ENCODE measurements at regions not wholly inside any gene's neighbourhood (a gene's known extent, or its start where the extent isn't known, plus 50 kb on each side); places are given as distances from the start of the nearest gene placed in this dataset.
"Not testable (repeated sequence)": the region's sequence is repeated elsewhere in the genome, so short reads cannot be mapped to it uniquely, and the experiment has no call there.

GRCh38 chr6:15089569-15090144, 156.2 kb upstream of the JARID2 start:
- DNase-seq, result no peak

GRCh38 chr6:15090145-15090579, 155.7 kb upstream of the JARID2 start:
- DNase-seq, result peak; percentile 15

- DNase-seq, result no peak
These were observed 155.0 kb upstream of the JARID2 start for GRCh38 chr6:15090745-15091384.

- DNase-seq, result no peak
These were observed 148.7 kb upstream of the JARID2 start for GRCh38 chr6:15096894-15097837.

- DNase-seq, result no peak
These were observed 144.7 kb upstream of the JARID2 start for GRCh38 chr6:15101130-15101529.

GRCh38 chr6:15102241-15102640, 143.6 kb upstream of the JARID2 start:
- no peak for DNase-seq

- DNase-seq, result no peak
These were observed 138.8 kb upstream of the JARID2 start for GRCh38 chr6:15106958-15107643.

GRCh38 chr6:15107644-15108382, 138.1 kb upstream of the JARID2 start:
- DNase-seq, result no peak

GRCh38 chr6:15108383-15108715, 137.5 kb upstream of the JARID2 start:
- no peak for DNase-seq

GRCh38 chr6:15109338-15110090, 136.4 kb upstream of the JARID2 start:
- DNase-seq, result no peak

GRCh38 chr6:15110726-15111354, 135.0 kb upstream of the JARID2 start:
- DNase-seq, result no peak

- DNase-seq, result not testable (repeated sequence)
These were observed 134.3 kb upstream of the JARID2 start for GRCh38 chr6:15111576-15111975.

GRCh38 chr6:15113587-15113986, 132.3 kb upstream of the JARID2 start:
- no peak for DNase-seq

GRCh38 chr6:15114061-15114460, 131.8 kb upstream of the JARID2 start:
- DNase-seq, result no peak

- no peak for DNase-seq
These were observed 129.0 kb upstream of the JARID2 start for GRCh38 chr6:15116889-15117288.

GRCh38 chr6:15121443-15121842, 124.4 kb upstream of the JARID2 start:
- no peak for DNase-seq

- no peak for DNase-seq
These were observed 123.8 kb upstream of the JARID2 start for GRCh38 chr6:15121977-15122550.

GRCh38 chr6:15129887-15130286, 116.0 kb upstream of the JARID2 start:
- DNase-seq, result no peak

GRCh38 chr6:15131234-15131633, 114.6 kb upstream of the JARID2 start:
- no peak for DNase-seq

- DNase-seq, result no peak
These were observed 114.2 kb upstream of the JARID2 start for GRCh38 chr6:15131651-15132061.

- DNase-seq, result no peak
These were observed 113.7 kb upstream of the JARID2 start for GRCh38 chr6:15132167-15132566.
